Mesendoderm (in vitro differentiated cells): ENCODE measurements at regions not wholly inside any gene's neighbourhood (a gene's known extent, or its start where the extent isn't known, plus 50 kb on each side); places are given as distances from the start of the nearest gene placed in this dataset.

Experiments
- DNase-seq: peaks from one replicate; pipeline ENCODE4 v3.0.0; 2013
- H2AK5ac ChIP-seq: 2 replicates; pipeline ENCODE4 v1.6.1; 2013; ENCODE audit warnings: low read length, inconsistent platforms
- H2BK120ac ChIP-seq: 2 replicates; pipeline ENCODE4 v1.6.1; 2013; ENCODE audit warnings: low read depth, mild to moderate bottlenecking, low read length, moderate library complexity, mixed read lengths
- H2BK15ac ChIP-seq: replicated peaks from 2 replicates; pipeline ENCODE4 v1.6.1; 2013; ENCODE audit warnings: low read depth, mild to moderate bottlenecking, moderate library complexity
- H2BK5ac ChIP-seq: 2 replicates; pipeline ENCODE4 v1.6.1; 2013; ENCODE audit warnings: low read length, inconsistent platforms
- H3K18ac ChIP-seq: 2 replicates; pipeline ENCODE4 v1.6.1; 2013; ENCODE audit warnings: mild to moderate bottlenecking, low read length, mixed read lengths
- H3K23ac ChIP-seq: one replicate; pipeline ENCODE4 v1.6.1; 2013; ENCODE audit warnings: low read length
- H3K27ac ChIP-seq: 2 replicates; pipeline ENCODE4 v1.5.1; 2013; ENCODE audit warnings: low read depth, mild to moderate bottlenecking, inconsistent platforms, low read length, moderate library complexity
- H3K27me3 ChIP-seq: 2 replicates; pipeline ENCODE4 v1.6.1; 2013; ENCODE audit warnings: low read length, control low read depth, mild to moderate bottlenecking, inconsistent platforms; ENCODE audit not compliant: insufficient read depth, poor library complexity
- H3K36me3 ChIP-seq: 2 replicates; pipeline ENCODE4 v1.6.1; 2013; ENCODE audit warnings: low read length, inconsistent platforms; ENCODE audit not compliant: control insufficient read depth, insufficient read depth
- H3K4ac ChIP-seq: one replicate; pipeline ENCODE4 v1.6.1; 2013; ENCODE audit warnings: low read depth, mild to moderate bottlenecking, low read length, moderate library complexity
- H3K4me1 ChIP-seq: 2 replicates; pipeline ENCODE4 v1.6.1; 2013; ENCODE audit warnings: low read depth, low read length, inconsistent platforms; ENCODE audit not compliant: control insufficient read depth
- H3K4me2 ChIP-seq: 2 replicates; pipeline ENCODE4 v1.6.1; 2013; ENCODE audit warnings: low read length
- H3K4me3 ChIP-seq: 2 replicates; pipeline ENCODE4 v1.5.1; 2013; ENCODE audit warnings: mild to moderate bottlenecking, low read length
- H3K56ac ChIP-seq: one replicate; pipeline ENCODE4 v1.6.1; 2013; ENCODE audit warnings: low read length
- H3K79me1 ChIP-seq: 2 replicates; pipeline ENCODE4 v1.6.1; 2013; ENCODE audit warnings: low read length, inconsistent platforms
- H3K79me2 ChIP-seq: 2 replicates; pipeline ENCODE4 v1.6.1; 2013; ENCODE audit warnings: mild to moderate bottlenecking, low read length; ENCODE audit not compliant: control insufficient read depth, insufficient read depth
- H3K9ac ChIP-seq: 2 replicates; pipeline ENCODE4 v1.6.1; 2013; ENCODE audit warnings: low read length, inconsistent platforms
- H4K5ac ChIP-seq: one replicate; pipeline ENCODE4 v1.6.1; 2013; ENCODE audit warnings: low read length
- H4K8ac ChIP-seq: one replicate; pipeline ENCODE4 v1.6.1; 2013; ENCODE audit warnings: low read depth, mild to moderate bottlenecking, control low read depth, low read length, moderate library complexity
- WGBS: extraction: QIAGEN DNeasy Blood & Tissue Kit; methylation state at CpG from one replicate; pipeline ENCODE4 v1.1.7; 2013; ENCODE audit warnings: low lambda C conversion rate, missing lambda C conversion rate; ENCODE audit not compliant: insufficient coverage; ENCODE audit errors: extremely low coverage; 5-methylcytosine and 5-hydroxymethylcytosine counted together

DNA sequence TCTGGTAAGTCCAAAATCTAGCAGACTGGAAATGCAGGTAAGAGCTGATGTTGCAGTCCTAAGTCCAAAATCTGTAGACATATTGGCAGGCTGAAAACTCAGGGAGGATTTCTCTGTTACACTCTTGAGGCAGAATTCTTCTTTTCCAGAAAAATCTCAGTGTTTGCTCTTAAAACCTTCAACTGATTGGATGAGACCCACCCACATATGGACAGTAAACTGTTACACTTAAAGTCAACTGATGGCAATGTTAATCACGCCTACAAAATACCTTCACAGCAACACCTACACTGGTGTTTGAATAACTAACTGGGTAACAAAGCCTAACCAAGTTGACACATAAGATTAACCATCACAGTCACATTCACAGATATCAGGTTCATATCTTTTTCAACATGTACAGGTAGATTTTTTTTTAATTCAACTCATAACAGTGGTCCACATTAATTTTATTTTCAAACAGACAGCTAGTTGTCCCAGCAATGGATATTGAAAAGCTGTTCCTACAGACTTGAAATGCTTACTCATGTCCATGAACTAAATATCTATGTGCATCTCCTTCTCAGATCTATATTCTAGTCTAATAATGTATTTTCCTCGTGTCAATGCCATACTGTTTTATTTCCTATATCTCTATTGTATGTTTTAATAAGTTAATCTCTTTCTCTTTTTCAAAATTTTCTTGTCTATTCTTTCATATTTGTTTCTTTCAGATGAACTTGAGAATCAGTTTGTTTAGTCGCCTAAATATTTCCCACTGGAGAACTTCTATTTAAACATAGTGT, 110.1 kb downstream of the TMPRSS5 start:
- WGBS = no CpG with 5 or more reads among the region's 3 CpGs
- no peaks in the 10 kb centered on the region for H3K79me2 ChIP-seq
- H3K23ac ChIP-seq = no peak overlapping the region
- H3K27me3 ChIP-seq = no peaks in the 10 kb centered on the region
- no peak for DNase-seq
- no peak overlapping the region for H2BK120ac ChIP-seq
- H3K27ac ChIP-seq = no peak overlapping the region
- no peaks in the 10 kb centered on the region for H3K79me1 ChIP-seq
- H3K4ac ChIP-seq = no peak overlapping the region
- H3K56ac ChIP-seq = no peak overlapping the region
- no peak overlapping the region for H3K18ac ChIP-seq
- H3K36me3 ChIP-seq = no peaks in the 10 kb centered on the region
- no peak overlapping the region for H3K4me3 ChIP-seq
- no peak overlapping the region for H3K4me2 ChIP-seq
- H2BK15ac ChIP-seq = no peak overlapping the region
- no peak overlapping the region for H4K8ac ChIP-seq
- H3K4me1 ChIP-seq = no peaks in the 10 kb centered on the region
- H2AK5ac ChIP-seq = no peak overlapping the region
- no peak overlapping the region for H4K5ac ChIP-seq
- H3K9ac ChIP-seq = no peak overlapping the region
- H2BK5ac ChIP-seq = no peak overlapping the region

DNA sequence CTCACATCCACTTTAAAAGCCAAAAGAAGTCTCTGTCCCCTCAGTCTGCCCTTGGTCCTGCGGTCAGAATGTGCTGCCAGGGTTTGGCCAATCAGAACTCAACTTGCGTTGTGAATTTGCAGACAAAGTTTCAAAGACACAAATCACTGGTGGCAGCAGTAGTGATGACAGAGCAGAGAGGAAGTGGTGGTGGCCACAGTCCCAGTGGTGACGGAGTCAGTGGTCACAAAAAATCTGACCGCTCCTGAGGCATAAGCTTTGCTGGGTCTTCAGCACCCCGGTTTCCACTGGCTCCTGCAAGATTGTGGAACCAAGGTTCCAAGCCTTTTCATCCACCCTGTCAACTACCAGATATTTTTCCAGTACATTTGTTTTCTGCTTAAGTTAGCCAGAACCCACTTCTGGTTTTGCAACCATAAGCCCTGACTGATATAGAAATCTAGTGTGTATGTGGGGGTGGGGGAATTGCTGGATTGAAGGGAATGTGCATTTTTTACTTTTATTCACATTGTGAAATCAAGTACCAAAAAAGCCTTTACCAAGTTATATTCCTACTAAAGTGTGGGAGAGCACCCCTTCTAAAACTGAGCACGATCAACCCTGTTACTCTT, 112.3 kb downstream of the TMPRSS5 start:
- no peak overlapping the region for H2BK120ac ChIP-seq
- no peak overlapping the region for H3K4me2 ChIP-seq
- no peaks in the 10 kb centered on the region for H3K79me1 ChIP-seq
- H3K18ac ChIP-seq = no peak overlapping the region
- DNase-seq = no peak
- H2AK5ac ChIP-seq = no peak overlapping the region
- H4K5ac ChIP-seq = no peak overlapping the region
- no peak overlapping the region for H3K27ac ChIP-seq
- no peak overlapping the region for H3K4ac ChIP-seq
- H3K36me3 ChIP-seq = no peaks in the 10 kb centered on the region
- H3K4me3 ChIP-seq = no peak overlapping the region
- no peak overlapping the region for H3K56ac ChIP-seq
- H2BK5ac ChIP-seq = no peak overlapping the region
- H2BK15ac ChIP-seq = no peak overlapping the region
- H3K9ac ChIP-seq = no peak overlapping the region
- no peaks in the 10 kb centered on the region for H3K27me3 ChIP-seq
- WGBS = no CpG with 5 or more reads among the region's 6 CpGs
- H3K4me1 ChIP-seq = no peaks in the 10 kb centered on the region
- no peaks in the 10 kb centered on the region for H3K79me2 ChIP-seq
- no peak overlapping the region for H4K8ac ChIP-seq
- H3K23ac ChIP-seq = no peak overlapping the region

DNA sequence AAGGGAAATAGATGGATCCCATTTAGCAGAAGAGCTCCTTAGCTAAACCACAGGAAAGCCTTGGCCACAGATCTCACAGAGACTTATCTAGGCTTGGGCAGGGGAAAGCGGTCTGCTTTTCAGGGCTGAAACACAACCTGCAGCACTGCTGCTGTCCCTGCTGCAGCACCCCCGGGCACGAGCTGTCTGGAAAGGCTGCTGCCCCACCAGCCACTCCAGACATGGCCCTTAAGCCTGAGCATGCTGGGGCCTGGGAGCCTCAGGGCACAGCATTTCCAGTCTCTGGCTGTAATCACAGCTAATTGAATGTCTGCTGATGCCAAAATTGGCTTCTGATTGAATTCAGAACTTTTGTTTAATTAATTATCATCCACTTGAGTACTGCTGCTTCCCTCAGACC, 115.0 kb downstream of the TMPRSS5 start:
- WGBS = no CpG with 5 or more reads among the region's 3 CpGs
- Histone ChIP-seq H3K4me1 (no peaks in the 10 kb centered on the region), H3K27me3 (no peaks in the 10 kb centered on the region), H4K5ac (no peak overlapping the region), H3K9ac (no peak overlapping the region), H3K4me2 (no peak overlapping the region), H4K8ac (no peak overlapping the region), H3K18ac (no peak overlapping the region), H3K4ac (no peak overlapping the region), H2BK120ac (no peak overlapping the region), H3K23ac (no peak overlapping the region), H3K36me3 (no peaks in the 10 kb centered on the region), H3K27ac (no peak overlapping the region), H3K56ac (no peak overlapping the region), H3K4me3 (no peak overlapping the region), H2AK5ac (no peak overlapping the region), H2BK5ac (no peak overlapping the region), H2BK15ac (no peak overlapping the region), H3K79me2 (no peaks in the 10 kb centered on the region), H3K79me1 (no peaks in the 10 kb centered on the region)
- no peak for DNase-seq

DNA sequence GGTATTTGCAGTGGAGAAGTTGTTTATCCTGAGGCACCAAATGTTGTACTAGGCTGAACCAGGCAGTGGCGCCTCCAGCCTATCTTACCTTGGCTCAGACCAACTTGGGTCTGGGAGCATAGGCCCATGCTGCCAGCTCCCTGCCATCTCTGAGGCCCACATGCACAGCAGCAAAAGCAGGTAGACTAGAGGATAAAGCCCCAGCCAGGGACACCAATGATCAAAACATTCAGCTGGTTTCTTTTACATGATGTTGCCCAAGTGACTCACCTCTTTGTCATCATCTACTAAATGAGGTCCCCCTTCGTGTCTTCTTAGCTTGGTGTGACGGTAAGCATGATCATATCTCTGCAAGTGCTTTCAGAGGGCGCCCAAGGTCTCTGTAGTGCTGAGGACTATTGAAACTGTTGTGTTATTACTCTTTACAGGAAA, 112.1 kb upstream of the DRD2 start:
- Histone ChIP-seq H3K9ac (no peak overlapping the region), H3K4me3 (no peak overlapping the region), H3K36me3 (no peaks in the 10 kb centered on the region), H3K23ac (no peak overlapping the region), H3K79me1 (no peaks in the 10 kb centered on the region), H3K27me3 (no peaks in the 10 kb centered on the region), H2BK15ac (no peak overlapping the region), H3K4ac (no peak overlapping the region), H3K4me1 (no peaks in the 10 kb centered on the region), H2BK5ac (no peak overlapping the region), H4K5ac (no peak overlapping the region), H2AK5ac (no peak overlapping the region), H3K4me2 (no peak overlapping the region), H3K79me2 (no peaks in the 10 kb centered on the region), H3K56ac (no peak overlapping the region), H3K27ac (no peak overlapping the region), H4K8ac (no peak overlapping the region), H2BK120ac (no peak overlapping the region), H3K18ac (no peak overlapping the region)
- no CpG with 5 or more reads among the region's 4 CpGs for WGBS
- DNase-seq = no peak

DNA sequence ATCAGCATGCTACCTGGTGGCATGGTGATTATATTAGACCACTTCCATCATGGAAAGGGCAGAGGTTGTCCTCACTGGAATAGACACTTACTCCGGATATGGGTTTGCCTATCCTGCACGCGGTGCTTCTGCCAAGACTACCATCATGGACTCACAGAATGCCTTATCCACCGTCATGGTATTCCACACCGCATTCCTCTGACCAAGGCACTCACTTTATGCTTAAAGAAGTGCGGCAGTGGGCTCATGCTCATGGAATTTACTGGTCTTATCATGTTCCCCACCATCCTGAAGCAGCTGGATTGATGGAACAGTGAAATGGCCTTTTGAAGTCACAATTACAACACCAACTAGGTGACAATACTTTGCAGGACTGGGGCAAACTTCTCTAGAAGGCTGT, 109.2 kb upstream of the DRD2 start:
- Histone ChIP-seq H2BK120ac (no peak overlapping the region), H4K5ac (no peak overlapping the region), H3K79me2 (no peaks in the 10 kb centered on the region), H4K8ac (no peak overlapping the region), H3K4me3 (no peak overlapping the region), H3K36me3 (no peaks in the 10 kb centered on the region), H3K27me3 (no peaks in the 10 kb centered on the region), H3K23ac (no peak overlapping the region), H3K4ac (no peak overlapping the region), H3K79me1 (no peaks in the 10 kb centered on the region), H2BK15ac (no peak overlapping the region), H3K4me1 (peaks cover 1% of the 10 kb centered on the region), H3K56ac (no peak overlapping the region), H3K9ac (no peak overlapping the region), H3K4me2 (no peak overlapping the region), H3K18ac (no peak overlapping the region), H3K27ac (no peak overlapping the region), H2AK5ac (no peak overlapping the region), H2BK5ac (no peak overlapping the region)
- DNase-seq = no peak
- WGBS = no CpG with 5 or more reads among the region's 6 CpGs
